ENCODE measurements at regions not wholly inside any gene's neighbourhood (a gene's known extent, or its start where the extent isn't known, plus 50 kb on each side); places are given as distances from the start of the nearest gene placed in this dataset.

- TF ChIP-seq, protein P1, sequence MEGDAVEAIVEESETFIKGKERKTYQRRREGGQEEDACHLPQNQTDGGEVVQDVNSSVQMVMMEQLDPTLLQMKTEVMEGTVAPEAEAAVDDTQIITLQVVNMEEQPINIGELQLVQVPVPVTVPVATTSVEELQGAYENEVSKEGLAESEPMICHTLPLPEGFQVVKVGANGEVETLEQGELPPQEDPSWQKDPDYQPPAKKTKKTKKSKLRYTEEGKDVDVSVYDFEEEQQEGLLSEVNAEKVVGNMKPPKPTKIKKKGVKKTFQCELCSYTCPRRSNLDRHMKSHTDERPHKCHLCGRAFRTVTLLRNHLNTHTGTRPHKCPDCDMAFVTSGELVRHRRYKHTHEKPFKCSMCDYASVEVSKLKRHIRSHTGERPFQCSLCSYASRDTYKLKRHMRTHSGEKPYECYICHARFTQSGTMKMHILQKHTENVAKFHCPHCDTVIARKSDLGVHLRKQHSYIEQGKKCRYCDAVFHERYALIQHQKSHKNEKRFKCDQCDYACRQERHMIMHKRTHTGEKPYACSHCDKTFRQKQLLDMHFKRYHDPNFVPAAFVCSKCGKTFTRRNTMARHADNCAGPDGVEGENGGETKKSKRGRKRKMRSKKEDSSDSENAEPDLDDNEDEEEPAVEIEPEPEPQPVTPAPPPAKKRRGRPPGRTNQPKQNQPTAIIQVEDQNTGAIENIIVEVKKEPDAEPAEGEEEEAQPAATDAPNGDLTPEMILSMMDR (IDR thresholded peaks at IDR 0.05) = no peak
- TF ChIP-seq POLR2A (IDR thresholded peaks at IDR 0.05) (no peak), POLR2AphosphoS5 (IDR thresholded peaks at IDR 0.05) (no peak)
Observed at GRCh38 chr2:220356076-220356475, 728.6 kb downstream of the SLC4A3 start.
